ENCODE measurements at regions not wholly inside any gene's neighbourhood (a gene's known extent, or its start where the extent isn't known, plus 50 kb on each side); places are given as distances from the start of the nearest gene placed in this dataset.

DNA sequence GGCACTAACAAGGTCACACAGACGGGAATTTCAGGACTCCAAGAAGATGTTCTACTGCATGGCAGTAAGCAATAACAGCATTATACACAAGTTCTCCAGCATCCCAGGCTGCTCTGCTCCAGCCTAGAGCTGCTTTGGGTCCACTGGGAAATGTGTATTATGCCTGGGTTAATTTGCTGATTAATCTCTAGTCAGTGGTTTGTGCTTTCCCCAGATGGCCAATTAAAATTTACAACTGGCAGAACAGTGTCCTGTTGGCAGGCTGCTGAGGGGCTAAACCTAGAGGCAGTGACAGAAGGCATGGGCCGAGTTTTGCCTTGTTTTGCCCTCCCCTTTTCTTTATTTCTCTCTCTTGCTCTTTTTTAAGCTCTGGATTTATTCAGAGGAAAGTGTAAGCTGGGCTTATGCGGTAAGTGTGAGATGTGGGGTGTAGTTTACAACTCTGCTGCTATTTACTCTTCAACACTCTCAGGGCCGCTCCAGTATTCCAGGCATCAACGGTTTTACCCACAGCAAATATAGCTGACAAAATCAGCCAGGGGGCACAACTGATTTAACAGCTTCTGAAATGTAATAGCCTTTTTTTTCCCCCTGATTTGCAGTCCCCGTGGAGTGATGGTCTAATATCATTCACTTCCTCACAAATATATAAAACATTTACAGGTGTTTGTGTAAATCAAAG lies 348.0 kb downstream of the GPD2 start:
- 16% methylated on average over 6 of the region's 6 CpGs for WGBS (ENCODE audit: insufficient coverage, insufficient replicate concordance, low lambda C conversion rate, missing lambda C conversion rate)
- no peaks in the 10 kb centered on the region for H3K36me3 ChIP-seq (ENCODE audit: control insufficient read depth in 2 of 2, insufficient read depth in 2 of 2, low read length in 1 of 2)
- ChIA-PET RAD21 (ENCODE audit: unreplicated experiment) (no interaction called here), CTCF (interaction anchor here (0.8 kb wide), 1 partner anchor 272 kb away, joined by 3 read pairs; no protein-coding TSS in a partner anchor), SMC1A (ENCODE audit: uncharacterized antibody, unreplicated experiment) (interaction anchor here (0.9 to 1.1 kb wide), 2 partner anchors 39 to 272 kb away, joined by 3 read pairs; no protein-coding TSS in a partner anchor), POLR2A (no interaction called here)
- H3K4me2 ChIP-seq (ENCODE audit: control insufficient read depth, insufficient read depth): no peak overlapping the region
- TF ChIP-seq RCOR1 (conservative IDR thresholded peaks at IDR 0.05; ENCODE audit: low read depth, low read length): no peak
- TF ChIP-seq MXI1 (IDR thresholded peaks at IDR 0.05; ENCODE audit: low read depth, low read length): no peak
- TF ChIP-seq SIX5 (IDR thresholded peaks at IDR 0.05; ENCODE audit: low read depth, low read length, severe bottlenecking): no peak
- TF ChIP-seq NFIC (IDR thresholded peaks at IDR 0.05; ENCODE audit: low read depth, low read length): no peak
- no peak for TF ChIP-seq SREBF2 (IDR thresholded peaks at IDR 0.05; ENCODE audit: low read length)
- TF ChIP-seq, protein P1, sequence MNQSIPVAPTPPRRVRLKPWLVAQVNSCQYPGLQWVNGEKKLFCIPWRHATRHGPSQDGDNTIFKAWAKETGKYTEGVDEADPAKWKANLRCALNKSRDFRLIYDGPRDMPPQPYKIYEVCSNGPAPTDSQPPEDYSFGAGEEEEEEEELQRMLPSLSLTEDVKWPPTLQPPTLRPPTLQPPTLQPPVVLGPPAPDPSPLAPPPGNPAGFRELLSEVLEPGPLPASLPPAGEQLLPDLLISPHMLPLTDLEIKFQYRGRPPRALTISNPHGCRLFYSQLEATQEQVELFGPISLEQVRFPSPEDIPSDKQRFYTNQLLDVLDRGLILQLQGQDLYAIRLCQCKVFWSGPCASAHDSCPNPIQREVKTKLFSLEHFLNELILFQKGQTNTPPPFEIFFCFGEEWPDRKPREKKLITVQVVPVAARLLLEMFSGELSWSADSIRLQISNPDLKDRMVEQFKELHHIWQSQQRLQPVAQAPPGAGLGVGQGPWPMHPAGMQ (IDR thresholded peaks at IDR 0.05; ENCODE audit: borderline replicate concordance): no peak
- no peak for TF ChIP-seq SMC3 (IDR thresholded peaks at IDR 0.05; ENCODE audit: borderline replicate concordance, low read length)
- no peak for TF ChIP-seq IKZF2 (IDR thresholded peaks at IDR 0.05)
- TF ChIP-seq BRCA1 (IDR thresholded peaks at IDR 0.05; ENCODE audit: low read depth, low read length): no peak
- TF ChIP-seq EED (IDR thresholded peaks at IDR 0.05; ENCODE audit: low read depth): no peak
- TF ChIP-seq YBX1 (IDR thresholded peaks at IDR 0.05): no peak
- TF ChIP-seq, protein P2, sequence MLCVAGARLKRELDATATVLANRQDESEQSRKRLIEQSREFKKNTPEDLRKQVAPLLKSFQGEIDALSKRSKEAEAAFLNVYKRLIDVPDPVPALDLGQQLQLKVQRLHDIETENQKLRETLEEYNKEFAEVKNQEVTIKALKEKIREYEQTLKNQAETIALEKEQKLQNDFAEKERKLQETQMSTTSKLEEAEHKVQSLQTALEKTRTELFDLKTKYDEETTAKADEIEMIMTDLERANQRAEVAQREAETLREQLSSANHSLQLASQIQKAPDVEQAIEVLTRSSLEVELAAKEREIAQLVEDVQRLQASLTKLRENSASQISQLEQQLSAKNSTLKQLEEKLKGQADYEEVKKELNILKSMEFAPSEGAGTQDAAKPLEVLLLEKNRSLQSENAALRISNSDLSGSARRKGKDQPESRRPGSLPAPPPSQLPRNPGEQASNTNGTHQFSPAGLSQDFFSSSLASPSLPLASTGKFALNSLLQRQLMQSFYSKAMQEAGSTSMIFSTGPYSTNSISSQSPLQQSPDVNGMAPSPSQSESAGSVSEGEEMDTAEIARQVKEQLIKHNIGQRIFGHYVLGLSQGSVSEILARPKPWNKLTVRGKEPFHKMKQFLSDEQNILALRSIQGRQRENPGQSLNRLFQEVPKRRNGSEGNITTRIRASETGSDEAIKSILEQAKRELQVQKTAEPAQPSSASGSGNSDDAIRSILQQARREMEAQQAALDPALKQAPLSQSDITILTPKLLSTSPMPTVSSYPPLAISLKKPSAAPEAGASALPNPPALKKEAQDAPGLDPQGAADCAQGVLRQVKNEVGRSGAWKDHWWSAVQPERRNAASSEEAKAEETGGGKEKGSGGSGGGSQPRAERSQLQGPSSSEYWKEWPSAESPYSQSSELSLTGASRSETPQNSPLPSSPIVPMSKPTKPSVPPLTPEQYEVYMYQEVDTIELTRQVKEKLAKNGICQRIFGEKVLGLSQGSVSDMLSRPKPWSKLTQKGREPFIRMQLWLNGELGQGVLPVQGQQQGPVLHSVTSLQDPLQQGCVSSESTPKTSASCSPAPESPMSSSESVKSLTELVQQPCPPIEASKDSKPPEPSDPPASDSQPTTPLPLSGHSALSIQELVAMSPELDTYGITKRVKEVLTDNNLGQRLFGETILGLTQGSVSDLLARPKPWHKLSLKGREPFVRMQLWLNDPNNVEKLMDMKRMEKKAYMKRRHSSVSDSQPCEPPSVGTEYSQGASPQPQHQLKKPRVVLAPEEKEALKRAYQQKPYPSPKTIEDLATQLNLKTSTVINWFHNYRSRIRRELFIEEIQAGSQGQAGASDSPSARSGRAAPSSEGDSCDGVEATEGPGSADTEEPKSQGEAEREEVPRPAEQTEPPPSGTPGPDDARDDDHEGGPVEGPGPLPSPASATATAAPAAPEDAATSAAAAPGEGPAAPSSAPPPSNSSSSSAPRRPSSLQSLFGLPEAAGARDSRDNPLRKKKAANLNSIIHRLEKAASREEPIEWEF (IDR thresholded peaks at IDR 0.05; ENCODE audit: insufficient replicate concordance, low read depth, low read length): no peak
- TF ChIP-seq, protein P3, sequence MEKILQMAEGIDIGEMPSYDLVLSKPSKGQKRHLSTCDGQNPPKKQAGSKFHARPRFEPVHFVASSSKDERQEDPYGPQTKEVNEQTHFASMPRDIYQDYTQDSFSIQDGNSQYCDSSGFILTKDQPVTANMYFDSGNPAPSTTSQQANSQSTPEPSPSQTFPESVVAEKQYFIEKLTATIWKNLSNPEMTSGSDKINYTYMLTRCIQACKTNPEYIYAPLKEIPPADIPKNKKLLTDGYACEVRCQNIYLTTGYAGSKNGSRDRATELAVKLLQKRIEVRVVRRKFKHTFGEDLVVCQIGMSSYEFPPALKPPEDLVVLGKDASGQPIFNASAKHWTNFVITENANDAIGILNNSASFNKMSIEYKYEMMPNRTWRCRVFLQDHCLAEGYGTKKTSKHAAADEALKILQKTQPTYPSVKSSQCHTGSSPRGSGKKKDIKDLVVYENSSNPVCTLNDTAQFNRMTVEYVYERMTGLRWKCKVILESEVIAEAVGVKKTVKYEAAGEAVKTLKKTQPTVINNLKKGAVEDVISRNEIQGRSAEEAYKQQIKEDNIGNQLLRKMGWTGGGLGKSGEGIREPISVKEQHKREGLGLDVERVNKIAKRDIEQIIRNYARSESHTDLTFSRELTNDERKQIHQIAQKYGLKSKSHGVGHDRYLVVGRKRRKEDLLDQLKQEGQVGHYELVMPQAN (conservative IDR thresholded peaks at IDR 0.05): no peak
- no peak for TF ChIP-seq TBL1XR1 (IDR thresholded peaks at IDR 0.05; ENCODE audit: low read depth, low read length)
- no peak for TF ChIP-seq NR2C1 (IDR thresholded peaks at IDR 0.05)
- H3K4me3 ChIP-seq: no peak overlapping the region
- no peak overlapping the region for H3K27ac ChIP-seq (ENCODE audit: control insufficient read depth, insufficient read depth)
- H3K79me2 ChIP-seq (ENCODE audit: control insufficient read depth, insufficient read depth, low read length): no peaks in the 10 kb centered on the region
- H3K9ac ChIP-seq (ENCODE audit: control insufficient read depth, insufficient read depth, low read length): no peak overlapping the region
- ATAC-seq (no peak), FAIRE-seq (no peak), DNase-seq (ENCODE audit: low read depth, low spot score) (no peak)
- no peak overlapping the region for H2AFZ ChIP-seq (ENCODE audit: control insufficient read depth, low read depth, low read length)
- intact Hi-C loops (cut with micrococcal nuclease; ENCODE audit: unreplicated experiment): no loop called here
- H3K27me3 ChIP-seq (replicated peaks in 1 of 2; ENCODE audit: control insufficient read depth in 2 of 2, insufficient read depth in 2 of 2, low read length in 1 of 2): no peaks in the 10 kb centered on the region; a peak in 2 of 4 replicates
- H3K9me3 ChIP-seq (replicated peaks; ENCODE audit: control insufficient read depth, insufficient read depth, low read length): no peaks in the 10 kb centered on the region
- BruUV-seq (replicated peaks): no TSS peak
- H3K4me1 ChIP-seq (ENCODE audit: control insufficient read depth, insufficient read depth, low read length): no peaks in the 10 kb centered on the region
- in situ Hi-C loops (cut with MboI): no loop called here
- no peaks in the 10 kb centered on the region for H4K20me1 ChIP-seq (ENCODE audit: control insufficient read depth, insufficient read depth)
